ENCODE measurements at regions not wholly inside any gene's neighbourhood (a gene's known extent, or its start where the extent isn't known, plus 50 kb on each side); places are given as distances from the start of the nearest gene placed in this dataset.

DNA sequence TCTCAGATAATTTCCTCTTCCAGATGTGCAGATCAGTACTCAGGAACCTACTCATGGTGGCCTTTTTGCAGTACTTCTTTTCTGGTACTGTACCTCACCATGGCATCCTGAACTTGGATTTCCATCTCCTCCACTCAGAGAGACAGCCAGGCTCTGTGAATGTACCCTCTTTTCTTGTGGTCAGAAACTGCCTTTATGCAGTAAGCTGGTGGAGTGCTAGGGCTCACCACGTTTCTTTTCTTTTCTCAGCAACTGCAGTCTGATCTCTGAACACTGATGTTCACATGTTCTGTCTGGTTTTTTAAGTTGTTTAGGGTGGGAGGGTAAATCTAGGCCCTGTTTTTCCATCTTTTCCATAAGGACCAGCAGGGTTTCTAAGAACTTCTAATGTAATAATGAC, 99.8 kb upstream of the NRXN3 start:
- in situ Hi-C loops (cut with HindIII; ENCODE audit: low sequenced_read_pairs): no loop called here

DNA sequence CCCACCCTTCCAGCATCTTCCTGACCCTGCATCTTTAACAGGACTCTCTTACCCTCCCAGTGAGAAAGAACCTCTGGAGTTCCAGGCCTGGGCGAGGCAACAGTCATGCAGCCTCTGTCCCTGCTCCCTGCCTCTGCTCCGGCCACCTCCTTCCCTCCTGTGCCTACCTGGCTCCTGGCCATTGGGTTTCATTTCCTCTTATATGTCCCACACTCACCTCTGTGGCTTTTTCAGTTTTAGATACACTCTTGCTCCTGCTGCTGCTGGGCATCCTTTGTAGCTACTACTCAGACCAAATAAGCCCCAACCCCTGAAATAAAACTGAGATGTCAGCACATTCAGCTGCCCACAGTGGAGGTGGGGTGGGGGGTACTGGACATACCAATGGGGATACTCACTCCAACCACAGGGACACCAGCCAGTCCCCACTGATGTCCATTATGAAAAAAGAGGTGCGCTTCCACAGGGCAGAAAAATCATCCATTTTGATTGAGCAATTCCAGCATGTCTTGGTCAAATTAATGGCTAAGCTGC, 99.1 kb upstream of the NRXN3 start:
- no peak for TF ChIP-seq CTCF (IDR thresholded peaks at IDR 0.05; ENCODE audit: low read depth, low read length)
- in situ Hi-C loops (cut with HindIII; ENCODE audit: low sequenced_read_pairs): no loop called here

More for the DNA sequence above, 99.8 kb upstream of the NRXN3 start:
- H3K4me3 ChIP-seq (ENCODE audit: low read depth, low read length): no peak overlapping the region
- DNase-seq (ENCODE audit: low read depth, low spot score): no peak
- TF ChIP-seq CTCF (IDR thresholded peaks at IDR 0.05; ENCODE audit: low read depth, low read length): no peak

GRCh38 chr14:78073028-78073427, 97.1 kb upstream of the NRXN3 start:
- no peak overlapping the region for H3K4me3 ChIP-seq (ENCODE audit: low read depth, low read length)
- TF ChIP-seq CTCF (IDR thresholded peaks at IDR 0.05; ENCODE audit: low read depth, low read length): no peak
- in situ Hi-C loops (cut with HindIII; ENCODE audit: low sequenced_read_pairs): no loop called here
- DNase-seq (ENCODE audit: low read depth, low spot score): no peak

More for the DNA sequence above, 99.1 kb upstream of the NRXN3 start:
- no peak overlapping the region for H3K4me3 ChIP-seq (ENCODE audit: low read depth, low read length)
- DNase-seq (ENCODE audit: low read depth, low spot score): no peak

DNA sequence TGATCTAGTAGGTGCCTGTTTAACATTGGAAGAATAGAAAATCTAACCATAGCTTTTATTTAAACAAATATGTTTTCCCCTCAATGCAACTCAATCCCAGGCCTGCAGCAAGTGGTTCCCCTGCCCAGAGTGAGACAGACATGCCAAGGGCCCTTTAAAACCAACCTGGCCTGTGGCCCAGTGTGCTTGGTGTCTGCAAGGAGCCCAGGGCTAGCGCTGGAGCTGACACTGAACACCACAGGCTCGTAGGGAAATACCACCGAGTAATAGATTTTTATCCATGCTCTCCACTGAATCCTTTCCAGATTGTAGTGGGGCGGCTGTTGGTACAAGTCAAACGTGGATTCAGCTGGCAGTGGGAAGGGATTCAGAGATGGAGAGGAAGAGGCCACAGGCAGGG, 95.6 kb upstream of the NRXN3 start:
- H3K4me3 ChIP-seq (ENCODE audit: low read depth, low read length): no peak overlapping the region
- no peak for DNase-seq (ENCODE audit: low read depth, low spot score)
- TF ChIP-seq CTCF (IDR thresholded peaks at IDR 0.05; ENCODE audit: low read depth, low read length): no peak
- in situ Hi-C loops (cut with HindIII; ENCODE audit: low sequenced_read_pairs): no loop called here

- no peak for DNase-seq (ENCODE audit: low read depth, low spot score)
- in situ Hi-C loops (cut with HindIII; ENCODE audit: low sequenced_read_pairs): no loop called here
- no peak for TF ChIP-seq CTCF (IDR thresholded peaks at IDR 0.05; ENCODE audit: low read depth, low read length)
- no peak overlapping the region for H3K4me3 ChIP-seq (ENCODE audit: low read depth, low read length)
Measured at GRCh38 chr14:78075033-78075432, 95.1 kb upstream of the NRXN3 start.

DNA sequence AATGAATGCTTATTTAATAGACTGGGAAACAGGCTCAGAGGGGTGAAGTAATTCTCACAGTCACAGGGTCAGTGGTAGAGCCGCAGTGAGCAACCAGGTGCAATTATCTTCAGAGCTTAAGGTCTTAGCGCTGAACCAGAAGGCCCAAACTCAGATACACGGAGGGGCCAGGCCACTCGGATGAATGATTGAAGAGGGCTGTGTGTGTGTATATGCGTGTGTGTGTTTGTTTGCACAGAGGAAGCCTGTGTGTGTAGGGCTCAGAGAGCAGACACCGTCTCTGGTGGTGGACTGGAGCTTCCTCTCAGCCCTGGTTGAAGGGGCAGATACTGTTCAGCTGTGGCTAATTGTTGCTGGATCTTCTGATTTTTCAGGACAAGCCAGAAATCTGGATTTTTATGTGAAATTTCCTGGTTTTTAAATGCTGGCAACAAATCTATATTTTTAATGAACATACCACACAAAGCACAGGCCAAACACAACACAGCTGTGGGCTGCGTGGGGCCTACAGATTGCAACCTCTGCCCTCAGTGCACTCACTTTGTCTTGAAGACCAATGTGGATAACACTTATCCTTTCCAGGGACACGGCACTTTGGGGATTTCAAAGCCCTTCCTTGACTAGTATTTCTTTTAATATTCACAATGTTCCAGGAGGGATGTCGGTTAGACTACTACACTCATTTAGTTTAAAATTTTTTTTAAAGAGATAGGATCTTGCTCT, 94.5 kb upstream of the NRXN3 start:
- TF ChIP-seq CTCF (IDR thresholded peaks at IDR 0.05; ENCODE audit: low read depth, low read length): no peak
- no peak overlapping the region for H3K4me3 ChIP-seq (ENCODE audit: low read depth, low read length)
- DNase-seq (ENCODE audit: low read depth, low spot score): no peak
- in situ Hi-C loops (cut with HindIII; ENCODE audit: low sequenced_read_pairs): no loop called here

All from astrocyte of the spinal cord (primary cell).